NCI-H2196 (cell line): ENCODE measurements at regions not wholly inside any gene's neighbourhood (a gene's known extent, or its start where the extent isn't known, plus 50 kb on each side); places are given as distances from the start of the nearest gene placed in this dataset.
A peak's percentile ranks its signal among the peaks of the same experiment; 100 is the strongest.

Experiments used
- DNase-seq: peaks from one replicate; lab custom pipeline; 2025; ENCODE audit not compliant: unreplicated experiment; lab: John Stamatoyannopoulos, UW

- DNase-seq: peak; percentile 6
Measured at GRCh38 chr7:33725111-33726025, 180.0 kb upstream of the BMPER start.

GRCh38 chr7:33726582-33726981 is 178.8 kb upstream of the BMPER start:
- no peak for DNase-seq

GRCh38 chr7:33727315-33727714 is 178.0 kb upstream of the BMPER start:
- DNase-seq: no peak

GRCh38 chr7:33728873-33729551 is 176.3 kb upstream of the BMPER start:
- no peak for DNase-seq

- DNase-seq: no peak
Measured at GRCh38 chr7:33729726-33730125, 175.6 kb upstream of the BMPER start.

- DNase-seq: no peak
Measured at GRCh38 chr7:33730958-33731357, 174.4 kb upstream of the BMPER start.

GRCh38 chr7:33731912-33732311 is 173.4 kb upstream of the BMPER start:
- no peak for DNase-seq

- DNase-seq: no peak
Measured at GRCh38 chr7:33732462-33732861, 172.9 kb upstream of the BMPER start.

- no peak for DNase-seq
Measured at GRCh38 chr7:33733870-33734650, 171.3 kb upstream of the BMPER start.

- DNase-seq: no peak
Measured at GRCh38 chr7:33735403-33735802, 169.9 kb upstream of the BMPER start.

- DNase-seq: no peak
Measured at GRCh38 chr7:33736521-33737221, 168.7 kb upstream of the BMPER start.

- DNase-seq: no peak
Measured at GRCh38 chr7:33738260-33738935, 166.9 kb upstream of the BMPER start.

- DNase-seq: no peak
Measured at GRCh38 chr7:33739286-33739685, 166.1 kb upstream of the BMPER start.

GRCh38 chr7:33742521-33742920 is 162.8 kb upstream of the BMPER start:
- no peak for DNase-seq

GRCh38 chr7:33742999-33743587 is 162.2 kb upstream of the BMPER start:
- DNase-seq: no peak

- DNase-seq: no peak
Measured at GRCh38 chr7:33743594-33743993, 161.7 kb upstream of the BMPER start.

- peak; percentile 42 for DNase-seq
Measured at GRCh38 chr7:33744293-33745075, 160.9 kb upstream of the BMPER start.

- DNase-seq: no peak
Measured at GRCh38 chr7:33745934-33746333, 159.4 kb upstream of the BMPER start.

- no peak for DNase-seq
Measured at GRCh38 chr7:33748793-33749192, 156.5 kb upstream of the BMPER start.
